Neural cell (in vitro differentiated cells): ENCODE measurements at regions not wholly inside any gene's neighbourhood (a gene's known extent, or its start where the extent isn't known, plus 50 kb on each side); places are given as distances from the start of the nearest gene placed in this dataset.

Experiments
- H2AFZ ChIP-seq: fragments of 200-600, 300-800 bp; sonication (generic), shearing (Covaris generic); 2 replicates; pipeline ENCODE4 v1.6.0; 2014; ENCODE audit warnings: low read depth, mild to moderate bottlenecking, antibody characterized with exemption, low read length, moderate library complexity
- H3F3A ChIP-seq: fragments of 200-600 bp; shearing (Covaris generic); 2 replicates; pipeline ENCODE4 v1.6.1; 2016; ENCODE audit warnings: mild to moderate bottlenecking, moderate library complexity, mixed read lengths, antibody characterized with exemption, low read length; ENCODE audit not compliant: insufficient read depth, poor library complexity, severe bottlenecking
- H3K27ac ChIP-seq: fragments of 200-600, 300-800 bp; sonication (generic), shearing (Covaris generic); 2 replicates; pipeline ENCODE4 v1.5.1; 2014; ENCODE audit warnings: mild to moderate bottlenecking, low read length, moderate library complexity
- H3K27me3 ChIP-seq: fragments of 300-800, 200-600 bp; sonication (generic), shearing (Covaris generic); 2 replicates; pipeline ENCODE4 v1.6.0; 2014; ENCODE audit warnings: mild to moderate bottlenecking, low read depth, low read length, moderate library complexity; ENCODE audit not compliant: insufficient read depth
- H3K36me3 ChIP-seq: fragments of 300-800, 200-600 bp; sonication (generic), shearing (Covaris generic); 2 replicates; pipeline ENCODE4 v1.5.1; 2014; ENCODE audit warnings: mild to moderate bottlenecking, antibody characterized with exemption, low read length, moderate library complexity; ENCODE audit not compliant: insufficient read depth
- H3K4me2 ChIP-seq: fragments of 300-800, 200-600 bp; sonication (generic), shearing (Covaris generic); 2 replicates; pipeline ENCODE4 v1.6.0; 2014; ENCODE audit warnings: mild to moderate bottlenecking, low read length
- H3K4me3 ChIP-seq: fragments of 300-800, 200-600 bp; sonication (generic), shearing (Covaris generic); 2 replicates; pipeline ENCODE4 v1.5.1; 2014; ENCODE audit warnings: mild to moderate bottlenecking, low read length, moderate library complexity
- H3K79me2 ChIP-seq: fragments of 200-600 bp; shearing (Covaris generic); replicated peaks from 2 replicates; pipeline ENCODE4 v1.6.0; 2014; ENCODE audit warnings: mild to moderate bottlenecking, low read length, moderate library complexity; ENCODE audit not compliant: insufficient read depth
- H3K9ac ChIP-seq: fragments of 300-800, 200-600 bp; sonication (generic), shearing (Covaris generic); 2 replicates; pipeline ENCODE4 v1.6.1; 2016; ENCODE audit warnings: mild to moderate bottlenecking, low read length, mixed read lengths
- H3K9me2 ChIP-seq: fragments of 200-600 bp; shearing (Covaris generic); 2 replicates; pipeline ENCODE4 v1.6.1; 2016; ENCODE audit warnings: mild to moderate bottlenecking, low read length, mixed read lengths; ENCODE audit not compliant: insufficient read depth
- H3K9me3 ChIP-seq: fragments of 200-600, 300-800 bp; sonication (generic), shearing (Covaris generic); 2 replicates; pipeline ENCODE4 v1.6.1; 2016; ENCODE audit warnings: mild to moderate bottlenecking, mixed run types, low read length, moderate library complexity, mixed read lengths
- H4K20me1 ChIP-seq: fragments of 200-600 bp; shearing (Covaris generic); 2 replicates; pipeline ENCODE4 v1.6.1; 2016; ENCODE audit warnings: mild to moderate bottlenecking, mixed run types; ENCODE audit not compliant: insufficient read depth
- EP300 ChIP-seq: fragments of 450-650 bp; conservative IDR thresholded peaks from 2 replicates; pipeline ENCODE4 v1.6.1; 2014; ENCODE audit warnings: antibody characterized with exemption, mild to moderate bottlenecking, moderate library complexity; ENCODE audit not compliant: poor library complexity, severe bottlenecking
- EZH2 ChIP-seq: fragments of 200-600, 300-800 bp; shearing (Covaris generic), sonication (generic); IDR thresholded peaks from 2 replicates; pipeline ENCODE4 v1.6.1; 2014; ENCODE audit warnings: antibody characterized with exemption, low read length, borderline replicate concordance, mild to moderate bottlenecking; ENCODE audit not compliant: insufficient read depth, poor library complexity, severe bottlenecking
- MXI1 ChIP-seq: fragments of 450-650 bp; conservative IDR thresholded peaks from 2 replicates; pipeline ENCODE4 v1.6.1; 2014; ENCODE audit warnings: antibody characterized with exemption, mild to moderate bottlenecking; ENCODE audit not compliant: poor library complexity, severe bottlenecking
- POLR2AphosphoS5 ChIP-seq: IDR thresholded peaks from 2 replicates; pipeline ENCODE4 v1.6.1; 2012
- RAD21 ChIP-seq: fragments of 450-650 bp; conservative IDR thresholded peaks from 2 replicates; pipeline ENCODE4 v1.6.1; 2014; ENCODE audit warnings: antibody characterized with exemption, mild to moderate bottlenecking, moderate library complexity
- SMC3 ChIP-seq: fragments of 450-650 bp; conservative IDR thresholded peaks from 2 replicates; pipeline ENCODE4 v1.6.1; 2014; ENCODE audit warnings: antibody characterized with exemption, mild to moderate bottlenecking, moderate library complexity; ENCODE audit not compliant: poor library complexity
- TAF1 ChIP-seq: IDR thresholded peaks from 2 replicates; pipeline ENCODE4 v1.6.1; 2012; ENCODE audit warnings: low read depth
- TF ChIP-seq, protein P1 (sequence below): IDR thresholded peaks from 2 replicates; pipeline ENCODE4 v1.6.1; 2012; ENCODE audit warnings: borderline replicate concordance
- TF ChIP-seq, protein P2 (sequence below): fragments of 450-650 bp; IDR thresholded peaks from 2 replicates; pipeline ENCODE4 v1.5.1; 2014; ENCODE audit warnings: antibody characterized with exemption, mild to moderate bottlenecking, moderate library complexity; ENCODE audit not compliant: poor library complexity, severe bottlenecking

DNA sequence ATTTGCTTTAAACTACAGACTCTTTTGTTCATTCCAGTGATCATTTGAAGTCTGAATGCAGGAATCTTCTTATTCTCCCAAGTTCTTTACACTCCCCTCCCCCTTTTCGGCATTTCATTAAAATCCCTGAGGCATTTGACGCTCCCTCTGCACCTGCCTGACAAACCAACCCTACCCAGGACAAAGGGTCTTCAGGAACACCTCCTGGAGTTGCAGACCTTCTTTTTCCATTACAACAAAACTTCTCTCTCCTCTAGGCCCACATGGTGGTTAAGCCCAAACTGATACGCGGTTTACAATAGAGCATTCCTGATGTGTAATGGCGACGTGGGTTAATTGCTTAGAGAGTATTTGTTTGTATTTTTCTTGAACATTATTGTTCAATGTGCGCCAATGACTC is 367.4 kb downstream of the FBXO15 start:
- no peaks in the 10 kb centered on the region for H3K79me2 ChIP-seq
- H3K36me3 ChIP-seq = no peaks in the 10 kb centered on the region
- H2AFZ ChIP-seq = no peak overlapping the region
- no peaks in the 10 kb centered on the region for H3K9me3 ChIP-seq
- no peaks in the 10 kb centered on the region for H3K9me2 ChIP-seq
- no peaks in the 10 kb centered on the region for H3F3A ChIP-seq
- TF ChIP-seq MXI1 (no peak), TAF1 (no peak), RAD21 (no peak), POLR2AphosphoS5 (no peak), EP300 (no peak), EZH2 (no peak), SMC3 (no peak)
- TF ChIP-seq, protein P1, sequence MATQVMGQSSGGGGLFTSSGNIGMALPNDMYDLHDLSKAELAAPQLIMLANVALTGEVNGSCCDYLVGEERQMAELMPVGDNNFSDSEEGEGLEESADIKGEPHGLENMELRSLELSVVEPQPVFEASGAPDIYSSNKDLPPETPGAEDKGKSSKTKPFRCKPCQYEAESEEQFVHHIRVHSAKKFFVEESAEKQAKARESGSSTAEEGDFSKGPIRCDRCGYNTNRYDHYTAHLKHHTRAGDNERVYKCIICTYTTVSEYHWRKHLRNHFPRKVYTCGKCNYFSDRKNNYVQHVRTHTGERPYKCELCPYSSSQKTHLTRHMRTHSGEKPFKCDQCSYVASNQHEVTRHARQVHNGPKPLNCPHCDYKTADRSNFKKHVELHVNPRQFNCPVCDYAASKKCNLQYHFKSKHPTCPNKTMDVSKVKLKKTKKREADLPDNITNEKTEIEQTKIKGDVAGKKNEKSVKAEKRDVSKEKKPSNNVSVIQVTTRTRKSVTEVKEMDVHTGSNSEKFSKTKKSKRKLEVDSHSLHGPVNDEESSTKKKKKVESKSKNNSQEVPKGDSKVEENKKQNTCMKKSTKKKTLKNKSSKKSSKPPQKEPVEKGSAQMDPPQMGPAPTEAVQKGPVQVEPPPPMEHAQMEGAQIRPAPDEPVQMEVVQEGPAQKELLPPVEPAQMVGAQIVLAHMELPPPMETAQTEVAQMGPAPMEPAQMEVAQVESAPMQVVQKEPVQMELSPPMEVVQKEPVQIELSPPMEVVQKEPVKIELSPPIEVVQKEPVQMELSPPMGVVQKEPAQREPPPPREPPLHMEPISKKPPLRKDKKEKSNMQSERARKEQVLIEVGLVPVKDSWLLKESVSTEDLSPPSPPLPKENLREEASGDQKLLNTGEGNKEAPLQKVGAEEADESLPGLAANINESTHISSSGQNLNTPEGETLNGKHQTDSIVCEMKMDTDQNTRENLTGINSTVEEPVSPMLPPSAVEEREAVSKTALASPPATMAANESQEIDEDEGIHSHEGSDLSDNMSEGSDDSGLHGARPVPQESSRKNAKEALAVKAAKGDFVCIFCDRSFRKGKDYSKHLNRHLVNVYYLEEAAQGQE = no peak
- TF ChIP-seq, protein P2, sequence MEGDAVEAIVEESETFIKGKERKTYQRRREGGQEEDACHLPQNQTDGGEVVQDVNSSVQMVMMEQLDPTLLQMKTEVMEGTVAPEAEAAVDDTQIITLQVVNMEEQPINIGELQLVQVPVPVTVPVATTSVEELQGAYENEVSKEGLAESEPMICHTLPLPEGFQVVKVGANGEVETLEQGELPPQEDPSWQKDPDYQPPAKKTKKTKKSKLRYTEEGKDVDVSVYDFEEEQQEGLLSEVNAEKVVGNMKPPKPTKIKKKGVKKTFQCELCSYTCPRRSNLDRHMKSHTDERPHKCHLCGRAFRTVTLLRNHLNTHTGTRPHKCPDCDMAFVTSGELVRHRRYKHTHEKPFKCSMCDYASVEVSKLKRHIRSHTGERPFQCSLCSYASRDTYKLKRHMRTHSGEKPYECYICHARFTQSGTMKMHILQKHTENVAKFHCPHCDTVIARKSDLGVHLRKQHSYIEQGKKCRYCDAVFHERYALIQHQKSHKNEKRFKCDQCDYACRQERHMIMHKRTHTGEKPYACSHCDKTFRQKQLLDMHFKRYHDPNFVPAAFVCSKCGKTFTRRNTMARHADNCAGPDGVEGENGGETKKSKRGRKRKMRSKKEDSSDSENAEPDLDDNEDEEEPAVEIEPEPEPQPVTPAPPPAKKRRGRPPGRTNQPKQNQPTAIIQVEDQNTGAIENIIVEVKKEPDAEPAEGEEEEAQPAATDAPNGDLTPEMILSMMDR = no peak
- H3K4me3 ChIP-seq = no peak overlapping the region
- H4K20me1 ChIP-seq = no peaks in the 10 kb centered on the region
- H3K27ac ChIP-seq = no peak overlapping the region
- H3K27me3 ChIP-seq = no peaks in the 10 kb centered on the region
- no peak overlapping the region for H3K9ac ChIP-seq
- no peak overlapping the region for H3K4me2 ChIP-seq

DNA sequence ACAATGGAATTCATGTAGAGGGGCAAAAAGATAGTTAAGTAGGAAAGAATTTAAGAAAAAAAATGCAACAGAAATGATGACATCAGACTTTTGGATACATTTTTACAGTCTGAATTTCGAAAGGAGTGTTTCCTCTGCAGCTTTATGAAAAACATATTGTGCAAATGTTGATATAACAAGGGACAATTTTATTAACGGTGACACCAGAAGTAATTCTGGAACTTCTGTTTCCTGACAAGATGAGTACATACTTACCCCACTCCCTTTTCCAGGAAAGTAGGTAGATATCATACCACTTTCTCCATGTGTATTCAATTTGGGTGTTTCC is 369.6 kb downstream of the FBXO15 start:
- no peaks in the 10 kb centered on the region for H3K36me3 ChIP-seq
- no peak overlapping the region for H3K4me2 ChIP-seq
- H3F3A ChIP-seq = no peaks in the 10 kb centered on the region
- H3K9me3 ChIP-seq = no peaks in the 10 kb centered on the region
- no peak overlapping the region for H2AFZ ChIP-seq
- H3K79me2 ChIP-seq = no peaks in the 10 kb centered on the region
- no peak overlapping the region for H3K4me3 ChIP-seq
- H3K27me3 ChIP-seq = no peaks in the 10 kb centered on the region
- no peaks in the 10 kb centered on the region for H3K9me2 ChIP-seq
- TF ChIP-seq EP300 (no peak), SMC3 (no peak), MXI1 (no peak), RAD21 (no peak), TAF1 (no peak), POLR2AphosphoS5 (no peak), EZH2 (no peak)
- TF ChIP-seq, protein P1 = no peak
- TF ChIP-seq, protein P2 = no peak
- H4K20me1 ChIP-seq = no peaks in the 10 kb centered on the region
- no peak overlapping the region for H3K27ac ChIP-seq
- H3K9ac ChIP-seq = no peak overlapping the region
